Neural cell (in vitro differentiated cells): ENCODE measurements at regions not wholly inside any gene's neighbourhood (a gene's known extent, or its start where the extent isn't known, plus 50 kb on each side); places are given as distances from the start of the nearest gene placed in this dataset.

Experiments
- H2AFZ ChIP-seq: fragments of 200-600, 300-800 bp; sonication (generic), shearing (Covaris generic); 2 replicates; pipeline ENCODE4 v1.6.0; 2014; ENCODE audit warnings: low read depth, mild to moderate bottlenecking, antibody characterized with exemption, low read length, moderate library complexity
- H3F3A ChIP-seq: fragments of 200-600 bp; shearing (Covaris generic); 2 replicates; pipeline ENCODE4 v1.6.1; 2016; ENCODE audit warnings: mild to moderate bottlenecking, moderate library complexity, mixed read lengths, antibody characterized with exemption, low read length; ENCODE audit not compliant: insufficient read depth, poor library complexity, severe bottlenecking
- H3K27ac ChIP-seq: fragments of 200-600, 300-800 bp; sonication (generic), shearing (Covaris generic); 2 replicates; pipeline ENCODE4 v1.5.1; 2014; ENCODE audit warnings: mild to moderate bottlenecking, low read length, moderate library complexity
- H3K27me3 ChIP-seq: fragments of 300-800, 200-600 bp; sonication (generic), shearing (Covaris generic); 2 replicates; pipeline ENCODE4 v1.6.0; 2014; ENCODE audit warnings: mild to moderate bottlenecking, low read depth, low read length, moderate library complexity; ENCODE audit not compliant: insufficient read depth
- H3K36me3 ChIP-seq: fragments of 300-800, 200-600 bp; sonication (generic), shearing (Covaris generic); 2 replicates; pipeline ENCODE4 v1.5.1; 2014; ENCODE audit warnings: mild to moderate bottlenecking, antibody characterized with exemption, low read length, moderate library complexity; ENCODE audit not compliant: insufficient read depth
- H3K4me2 ChIP-seq: fragments of 300-800, 200-600 bp; sonication (generic), shearing (Covaris generic); 2 replicates; pipeline ENCODE4 v1.6.0; 2014; ENCODE audit warnings: mild to moderate bottlenecking, low read length
- H3K4me3 ChIP-seq: fragments of 300-800, 200-600 bp; sonication (generic), shearing (Covaris generic); 2 replicates; pipeline ENCODE4 v1.5.1; 2014; ENCODE audit warnings: mild to moderate bottlenecking, low read length, moderate library complexity
- H3K79me2 ChIP-seq: fragments of 200-600 bp; shearing (Covaris generic); replicated peaks from 2 replicates; pipeline ENCODE4 v1.6.0; 2014; ENCODE audit warnings: mild to moderate bottlenecking, low read length, moderate library complexity; ENCODE audit not compliant: insufficient read depth
- H3K9ac ChIP-seq: fragments of 300-800, 200-600 bp; sonication (generic), shearing (Covaris generic); 2 replicates; pipeline ENCODE4 v1.6.1; 2016; ENCODE audit warnings: mild to moderate bottlenecking, low read length, mixed read lengths
- H3K9me2 ChIP-seq: fragments of 200-600 bp; shearing (Covaris generic); 2 replicates; pipeline ENCODE4 v1.6.1; 2016; ENCODE audit warnings: mild to moderate bottlenecking, low read length, mixed read lengths; ENCODE audit not compliant: insufficient read depth
- H3K9me3 ChIP-seq: fragments of 200-600, 300-800 bp; sonication (generic), shearing (Covaris generic); 2 replicates; pipeline ENCODE4 v1.6.1; 2016; ENCODE audit warnings: mild to moderate bottlenecking, mixed run types, low read length, moderate library complexity, mixed read lengths
- H4K20me1 ChIP-seq: fragments of 200-600 bp; shearing (Covaris generic); 2 replicates; pipeline ENCODE4 v1.6.1; 2016; ENCODE audit warnings: mild to moderate bottlenecking, mixed run types; ENCODE audit not compliant: insufficient read depth
- EP300 ChIP-seq: fragments of 450-650 bp; conservative IDR thresholded peaks from 2 replicates; pipeline ENCODE4 v1.6.1; 2014; ENCODE audit warnings: antibody characterized with exemption, mild to moderate bottlenecking, moderate library complexity; ENCODE audit not compliant: poor library complexity, severe bottlenecking
- EZH2 ChIP-seq: fragments of 200-600, 300-800 bp; shearing (Covaris generic), sonication (generic); IDR thresholded peaks from 2 replicates; pipeline ENCODE4 v1.6.1; 2014; ENCODE audit warnings: antibody characterized with exemption, low read length, borderline replicate concordance, mild to moderate bottlenecking; ENCODE audit not compliant: insufficient read depth, poor library complexity, severe bottlenecking
- MXI1 ChIP-seq: fragments of 450-650 bp; conservative IDR thresholded peaks from 2 replicates; pipeline ENCODE4 v1.6.1; 2014; ENCODE audit warnings: antibody characterized with exemption, mild to moderate bottlenecking; ENCODE audit not compliant: poor library complexity, severe bottlenecking
- POLR2AphosphoS5 ChIP-seq: IDR thresholded peaks from 2 replicates; pipeline ENCODE4 v1.6.1; 2012
- RAD21 ChIP-seq: fragments of 450-650 bp; conservative IDR thresholded peaks from 2 replicates; pipeline ENCODE4 v1.6.1; 2014; ENCODE audit warnings: antibody characterized with exemption, mild to moderate bottlenecking, moderate library complexity
- SMC3 ChIP-seq: fragments of 450-650 bp; conservative IDR thresholded peaks from 2 replicates; pipeline ENCODE4 v1.6.1; 2014; ENCODE audit warnings: antibody characterized with exemption, mild to moderate bottlenecking, moderate library complexity; ENCODE audit not compliant: poor library complexity
- TAF1 ChIP-seq: IDR thresholded peaks from 2 replicates; pipeline ENCODE4 v1.6.1; 2012; ENCODE audit warnings: low read depth
- TF ChIP-seq, protein P1 (sequence below): IDR thresholded peaks from 2 replicates; pipeline ENCODE4 v1.6.1; 2012; ENCODE audit warnings: borderline replicate concordance
- TF ChIP-seq, protein P2 (sequence below): fragments of 450-650 bp; IDR thresholded peaks from 2 replicates; pipeline ENCODE4 v1.5.1; 2014; ENCODE audit warnings: antibody characterized with exemption, mild to moderate bottlenecking, moderate library complexity; ENCODE audit not compliant: poor library complexity, severe bottlenecking

DNA sequence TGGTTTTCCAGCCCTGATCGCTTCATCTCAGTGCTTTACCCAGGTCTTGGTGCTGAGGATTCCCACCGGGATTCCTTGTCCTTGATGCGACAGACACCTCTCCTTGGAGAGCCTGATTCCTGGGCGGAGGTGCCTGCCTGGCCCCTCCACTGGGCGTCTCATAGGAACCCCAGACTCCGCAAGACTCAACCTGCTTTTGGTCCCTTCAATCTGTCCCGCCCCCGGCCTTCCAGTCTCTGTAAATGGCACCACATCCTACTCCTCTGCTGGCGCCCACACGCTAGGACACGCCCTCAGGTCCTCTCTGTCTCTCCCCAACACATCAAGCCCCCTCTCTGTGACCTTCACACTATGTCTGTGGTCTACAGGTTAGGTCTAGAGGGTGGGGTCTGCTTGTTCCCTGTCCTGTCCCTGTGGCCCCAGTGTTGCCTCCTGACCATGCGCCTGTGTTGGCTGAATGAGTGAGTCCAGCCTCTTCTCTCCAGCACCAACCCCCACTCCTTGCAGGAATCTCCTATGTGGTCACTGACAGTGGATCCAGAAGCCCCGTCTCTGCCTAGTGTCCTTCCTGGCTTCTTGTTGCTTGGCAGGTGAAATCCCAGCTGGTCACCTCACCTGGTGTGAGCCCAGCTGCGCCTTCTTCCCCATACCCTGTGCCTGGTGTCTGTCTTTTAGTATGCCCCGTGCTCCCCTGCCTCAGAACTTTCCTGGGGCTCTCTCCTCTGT, 119.7 kb upstream of the C1orf174 start:
- H4K20me1 ChIP-seq, result no peaks in the 10 kb centered on the region
- no peaks in the 10 kb centered on the region for H3K79me2 ChIP-seq
- no peaks in the 10 kb centered on the region for H3K9me3 ChIP-seq
- H3K4me2 ChIP-seq, result no peak overlapping the region
- no peaks in the 10 kb centered on the region for H3K9me2 ChIP-seq
- H2AFZ ChIP-seq, result no peak overlapping the region
- H3K9ac ChIP-seq, result no peak overlapping the region
- no peaks in the 10 kb centered on the region for H3K27me3 ChIP-seq
- H3F3A ChIP-seq, result no peaks in the 10 kb centered on the region
- H3K36me3 ChIP-seq, result no peaks in the 10 kb centered on the region
- no peak overlapping the region for H3K27ac ChIP-seq
- TF ChIP-seq EP300 (no peak), RAD21 (no peak)
- H3K4me3 ChIP-seq, result no peak overlapping the region

DNA sequence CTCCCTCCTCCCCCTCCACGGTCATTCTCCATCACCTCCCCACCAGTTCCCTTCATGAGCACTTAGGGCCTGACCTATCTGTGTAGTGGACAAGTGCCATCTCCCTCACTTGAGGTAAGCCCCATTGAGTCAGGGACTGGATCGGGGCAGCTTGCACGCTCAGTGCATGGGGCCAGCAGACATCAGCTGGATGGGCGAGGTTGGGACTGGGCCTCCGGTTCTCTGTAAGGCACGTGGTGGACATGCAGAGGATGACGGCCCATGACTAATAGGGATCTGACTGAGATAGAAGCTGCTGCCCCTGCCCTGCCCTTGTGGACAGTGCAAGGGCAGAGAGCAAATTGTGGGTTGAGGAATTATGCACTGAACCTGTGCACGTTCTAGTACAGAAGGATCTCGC, 120.4 kb upstream of the C1orf174 start:
- Histone ChIP-seq H3K27me3 (no peaks in the 10 kb centered on the region), H4K20me1 (no peaks in the 10 kb centered on the region), H3F3A (no peaks in the 10 kb centered on the region), H3K4me2 (no peak overlapping the region), H2AFZ (no peak overlapping the region), H3K9me3 (no peaks in the 10 kb centered on the region), H3K9me2 (no peaks in the 10 kb centered on the region), H3K36me3 (no peaks in the 10 kb centered on the region), H3K4me3 (no peak overlapping the region), H3K9ac (no peak overlapping the region), H3K27ac (no peak overlapping the region), H3K79me2 (no peaks in the 10 kb centered on the region)
- TF ChIP-seq SMC3, result no peak
- no peak for TF ChIP-seq POLR2AphosphoS5
- TF ChIP-seq RAD21, result no peak
- TF ChIP-seq EP300, result no peak
- TF ChIP-seq, protein P1, sequence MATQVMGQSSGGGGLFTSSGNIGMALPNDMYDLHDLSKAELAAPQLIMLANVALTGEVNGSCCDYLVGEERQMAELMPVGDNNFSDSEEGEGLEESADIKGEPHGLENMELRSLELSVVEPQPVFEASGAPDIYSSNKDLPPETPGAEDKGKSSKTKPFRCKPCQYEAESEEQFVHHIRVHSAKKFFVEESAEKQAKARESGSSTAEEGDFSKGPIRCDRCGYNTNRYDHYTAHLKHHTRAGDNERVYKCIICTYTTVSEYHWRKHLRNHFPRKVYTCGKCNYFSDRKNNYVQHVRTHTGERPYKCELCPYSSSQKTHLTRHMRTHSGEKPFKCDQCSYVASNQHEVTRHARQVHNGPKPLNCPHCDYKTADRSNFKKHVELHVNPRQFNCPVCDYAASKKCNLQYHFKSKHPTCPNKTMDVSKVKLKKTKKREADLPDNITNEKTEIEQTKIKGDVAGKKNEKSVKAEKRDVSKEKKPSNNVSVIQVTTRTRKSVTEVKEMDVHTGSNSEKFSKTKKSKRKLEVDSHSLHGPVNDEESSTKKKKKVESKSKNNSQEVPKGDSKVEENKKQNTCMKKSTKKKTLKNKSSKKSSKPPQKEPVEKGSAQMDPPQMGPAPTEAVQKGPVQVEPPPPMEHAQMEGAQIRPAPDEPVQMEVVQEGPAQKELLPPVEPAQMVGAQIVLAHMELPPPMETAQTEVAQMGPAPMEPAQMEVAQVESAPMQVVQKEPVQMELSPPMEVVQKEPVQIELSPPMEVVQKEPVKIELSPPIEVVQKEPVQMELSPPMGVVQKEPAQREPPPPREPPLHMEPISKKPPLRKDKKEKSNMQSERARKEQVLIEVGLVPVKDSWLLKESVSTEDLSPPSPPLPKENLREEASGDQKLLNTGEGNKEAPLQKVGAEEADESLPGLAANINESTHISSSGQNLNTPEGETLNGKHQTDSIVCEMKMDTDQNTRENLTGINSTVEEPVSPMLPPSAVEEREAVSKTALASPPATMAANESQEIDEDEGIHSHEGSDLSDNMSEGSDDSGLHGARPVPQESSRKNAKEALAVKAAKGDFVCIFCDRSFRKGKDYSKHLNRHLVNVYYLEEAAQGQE, result no peak
- TF ChIP-seq TAF1, result no peak

DNA sequence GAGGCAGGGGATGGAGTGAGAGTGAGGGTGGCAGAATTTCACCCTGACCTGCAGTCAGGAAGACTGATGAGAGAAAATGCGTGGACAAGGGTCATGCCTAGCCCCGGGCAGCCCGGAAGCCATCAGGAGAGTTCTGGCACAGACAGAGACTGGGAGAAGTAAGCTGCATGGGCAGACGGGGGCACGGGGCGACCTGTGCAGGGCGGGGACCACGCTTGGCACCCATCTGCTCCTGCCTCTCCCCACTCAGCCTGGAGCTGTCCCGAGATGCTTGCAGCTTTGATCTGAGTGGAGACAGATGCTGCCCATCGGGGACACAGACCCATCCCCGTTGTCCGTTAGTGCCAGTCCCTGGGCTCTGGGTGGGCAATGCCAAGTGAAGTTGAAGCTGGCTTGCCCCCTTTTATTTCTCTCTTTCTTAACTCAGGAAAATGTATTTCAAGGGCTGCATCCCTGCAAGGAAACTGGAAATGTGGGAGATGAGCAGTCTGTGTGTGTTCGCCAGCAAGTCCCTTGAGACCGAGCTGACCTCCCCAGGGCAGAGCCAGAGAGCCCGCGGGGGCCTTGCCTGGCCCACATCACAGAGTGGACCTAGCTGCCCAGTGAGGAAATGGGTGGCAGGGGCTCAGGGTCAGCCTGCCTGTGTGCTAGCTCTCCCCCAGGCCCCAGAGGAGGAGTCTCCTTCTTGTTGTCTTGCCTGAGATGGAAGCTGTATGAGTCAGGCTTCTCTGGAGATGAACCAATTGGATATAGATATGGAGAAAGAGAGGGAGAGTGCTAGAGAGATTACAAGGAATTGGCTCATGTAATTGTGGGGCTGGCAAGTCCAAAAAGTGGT, 121.3 kb upstream of the C1orf174 start:
- no peaks in the 10 kb centered on the region for H3K79me2 ChIP-seq
- H3K4me2 ChIP-seq, result no peak overlapping the region
- H3F3A ChIP-seq, result no peaks in the 10 kb centered on the region
- H3K9me3 ChIP-seq, result no peaks in the 10 kb centered on the region
- no peaks in the 10 kb centered on the region for H3K36me3 ChIP-seq
- TF ChIP-seq TAF1 (no peak), SMC3 (no peak), RAD21 (no peak), MXI1 (no peak), EZH2 (no peak), EP300 (no peak), POLR2AphosphoS5 (no peak)
- TF ChIP-seq, protein P1, result no peak
- TF ChIP-seq, protein P2, sequence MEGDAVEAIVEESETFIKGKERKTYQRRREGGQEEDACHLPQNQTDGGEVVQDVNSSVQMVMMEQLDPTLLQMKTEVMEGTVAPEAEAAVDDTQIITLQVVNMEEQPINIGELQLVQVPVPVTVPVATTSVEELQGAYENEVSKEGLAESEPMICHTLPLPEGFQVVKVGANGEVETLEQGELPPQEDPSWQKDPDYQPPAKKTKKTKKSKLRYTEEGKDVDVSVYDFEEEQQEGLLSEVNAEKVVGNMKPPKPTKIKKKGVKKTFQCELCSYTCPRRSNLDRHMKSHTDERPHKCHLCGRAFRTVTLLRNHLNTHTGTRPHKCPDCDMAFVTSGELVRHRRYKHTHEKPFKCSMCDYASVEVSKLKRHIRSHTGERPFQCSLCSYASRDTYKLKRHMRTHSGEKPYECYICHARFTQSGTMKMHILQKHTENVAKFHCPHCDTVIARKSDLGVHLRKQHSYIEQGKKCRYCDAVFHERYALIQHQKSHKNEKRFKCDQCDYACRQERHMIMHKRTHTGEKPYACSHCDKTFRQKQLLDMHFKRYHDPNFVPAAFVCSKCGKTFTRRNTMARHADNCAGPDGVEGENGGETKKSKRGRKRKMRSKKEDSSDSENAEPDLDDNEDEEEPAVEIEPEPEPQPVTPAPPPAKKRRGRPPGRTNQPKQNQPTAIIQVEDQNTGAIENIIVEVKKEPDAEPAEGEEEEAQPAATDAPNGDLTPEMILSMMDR, result no peak
- no peak overlapping the region for H3K9ac ChIP-seq
- no peaks in the 10 kb centered on the region for H4K20me1 ChIP-seq
- no peaks in the 10 kb centered on the region for H3K27me3 ChIP-seq
- H3K27ac ChIP-seq, result no peak overlapping the region
- no peak overlapping the region for H2AFZ ChIP-seq
- no peak overlapping the region for H3K4me3 ChIP-seq
- H3K9me2 ChIP-seq, result no peaks in the 10 kb centered on the region
